Loucy (cell line): ENCODE measurements at regions not wholly inside any gene's neighbourhood (a gene's known extent, or its start where the extent isn't known, plus 50 kb on each side); places are given as distances from the start of the nearest gene placed in this dataset.

ENCODE experiments used
- H2AFZ ChIP-seq: fragments of 200-600 bp; sonication (generic); 2 replicates; pipeline ENCODE4 v1.6.0; 2016; ENCODE audit warnings: antibody characterized with exemption, mild to moderate bottlenecking, low read length, moderate library complexity
- H3F3A ChIP-seq: fragments of 200-600 bp; 2 replicates; pipeline ENCODE4 v1.6.0; 2016; ENCODE audit warnings: antibody characterized with exemption, low read depth, mild to moderate bottlenecking
- H3K27me3 ChIP-seq: fragments of 200-600 bp; sonication (generic); 2 replicates; pipeline ENCODE4 v1.6.1; 2014; ENCODE audit warnings: low read length, mild to moderate bottlenecking; ENCODE audit not compliant: insufficient read depth, poor library complexity, severe bottlenecking
- H3K36me3 ChIP-seq: fragments of 200-600 bp; sonication (generic); 2 replicates; pipeline ENCODE4 v1.6.1; 2016; ENCODE audit warnings: low read length; ENCODE audit not compliant: insufficient read depth
- H3K4me1 ChIP-seq: fragments of 200-600 bp; sonication (generic); 2 replicates; pipeline ENCODE4 v1.5.1; 2014; ENCODE audit warnings: low read length, mild to moderate bottlenecking; ENCODE audit not compliant: insufficient read depth, poor library complexity, severe bottlenecking
- H3K4me2 ChIP-seq: fragments of 200-600 bp; sonication (generic); 2 replicates; pipeline ENCODE4 v1.6.0; 2014; ENCODE audit warnings: antibody characterized with exemption, low read length, low read depth, mild to moderate bottlenecking; ENCODE audit not compliant: poor library complexity, severe bottlenecking
- H3K4me3 ChIP-seq: fragments of 200-600 bp; sonication (generic); 2 replicates; pipeline ENCODE4 v1.5.1; 2014; ENCODE audit warnings: low read length, mild to moderate bottlenecking, mixed read lengths; ENCODE audit not compliant: poor library complexity, severe bottlenecking
- H3K79me2 ChIP-seq: fragments of 200-600 bp; sonication (generic); 2 replicates; pipeline ENCODE4 v1.6.1; 2014; ENCODE audit warnings: low read length; ENCODE audit not compliant: insufficient read depth
- H3K9ac ChIP-seq: fragments of 200-600 bp; sonication (generic); 2 replicates; pipeline ENCODE4 v1.6.0; 2014; ENCODE audit warnings: mild to moderate bottlenecking, low read depth, low read length, moderate library complexity; ENCODE audit not compliant: poor library complexity, severe bottlenecking
- H3K9me2 ChIP-seq: fragments of 200-600 bp; sonication (generic); replicated peaks from 2 replicates; pipeline ENCODE4 v1.6.1; 2016; ENCODE audit warnings: low read depth, low read length, mixed read lengths
- H3K9me3 ChIP-seq: fragments of 200-600 bp; sonication (generic); 2 replicates; pipeline ENCODE4 v1.6.1; 2014; ENCODE audit warnings: mild to moderate bottlenecking, antibody characterized with exemption, low read length, low read depth; ENCODE audit not compliant: insufficient read depth
- H4K20me1 ChIP-seq: fragments of 200-600 bp; sonication (generic); 2 replicates; pipeline ENCODE4 v1.6.0; 2014; ENCODE audit warnings: antibody characterized with exemption, low read length, mild to moderate bottlenecking; ENCODE audit not compliant: insufficient read depth, poor library complexity, severe bottlenecking
- CTCF ChIP-seq: fragments of 200-600 bp; sonication (generic); conservative IDR thresholded peaks from 2 replicates; pipeline ENCODE4 v1.5.1; 2014; ENCODE audit warnings: mild to moderate bottlenecking, antibody characterized with exemption, low read length
- EZH2phosphoT487 ChIP-seq: fragments of 200-600 bp; IDR thresholded peaks from 2 replicates; pipeline ENCODE4 v1.6.1; 2018; ENCODE audit warnings: antibody characterized with exemption, mild to moderate bottlenecking, moderate library complexity, borderline replicate concordance

DNA sequence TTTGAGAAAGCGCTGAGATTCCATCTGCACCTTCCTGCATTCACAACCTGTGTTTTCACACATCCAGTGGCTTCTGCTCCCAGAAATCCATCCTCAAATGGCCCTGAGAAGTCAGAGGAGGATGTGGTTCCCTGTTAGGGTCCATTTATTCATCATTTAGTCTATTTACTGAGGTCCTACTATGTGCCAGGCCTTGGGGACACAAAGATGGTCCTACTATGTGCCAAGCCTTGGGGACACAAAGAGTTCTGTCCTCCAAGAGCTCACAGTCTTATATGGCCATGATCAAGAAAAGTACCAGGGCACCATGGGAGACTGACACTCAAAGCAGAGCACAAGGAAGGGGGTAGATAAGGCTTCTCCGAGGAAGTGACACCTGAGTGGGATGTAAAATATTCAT is 147.1 kb upstream of the ATP1B1 start:
- no peaks in the 10 kb centered on the region for H3K36me3 ChIP-seq
- H3K4me2 ChIP-seq = no peak overlapping the region
- H2AFZ ChIP-seq = no peak overlapping the region
- no peaks in the 10 kb centered on the region for H3K27me3 ChIP-seq
- H3K79me2 ChIP-seq = no peaks in the 10 kb centered on the region
- no peaks in the 10 kb centered on the region for H3K4me1 ChIP-seq
- H3K4me3 ChIP-seq = no peak overlapping the region
- no peaks in the 10 kb centered on the region for H3F3A ChIP-seq
- no peaks in the 10 kb centered on the region for H3K9me3 ChIP-seq
- TF ChIP-seq EZH2phosphoT487 = no peak
- TF ChIP-seq CTCF = no peak
- no peak overlapping the region for H3K9ac ChIP-seq
- no peaks in the 10 kb centered on the region for H4K20me1 ChIP-seq
- no peaks in the 10 kb centered on the region for H3K9me2 ChIP-seq

GRCh38 chr1:168960114-168960513 is 146.4 kb upstream of the ATP1B1 start:
- Histone ChIP-seq H3K4me2 (no peak overlapping the region), H3F3A (no peaks in the 10 kb centered on the region), H3K36me3 (no peaks in the 10 kb centered on the region), H3K9ac (no peak overlapping the region), H3K4me1 (no peaks in the 10 kb centered on the region), H3K4me3 (no peak overlapping the region), H3K27me3 (no peaks in the 10 kb centered on the region), H4K20me1 (no peaks in the 10 kb centered on the region), H3K79me2 (no peaks in the 10 kb centered on the region), H3K9me2 (no peaks in the 10 kb centered on the region), H3K9me3 (no peaks in the 10 kb centered on the region), H2AFZ (no peak overlapping the region)
- TF ChIP-seq CTCF (no peak), EZH2phosphoT487 (no peak)

DNA sequence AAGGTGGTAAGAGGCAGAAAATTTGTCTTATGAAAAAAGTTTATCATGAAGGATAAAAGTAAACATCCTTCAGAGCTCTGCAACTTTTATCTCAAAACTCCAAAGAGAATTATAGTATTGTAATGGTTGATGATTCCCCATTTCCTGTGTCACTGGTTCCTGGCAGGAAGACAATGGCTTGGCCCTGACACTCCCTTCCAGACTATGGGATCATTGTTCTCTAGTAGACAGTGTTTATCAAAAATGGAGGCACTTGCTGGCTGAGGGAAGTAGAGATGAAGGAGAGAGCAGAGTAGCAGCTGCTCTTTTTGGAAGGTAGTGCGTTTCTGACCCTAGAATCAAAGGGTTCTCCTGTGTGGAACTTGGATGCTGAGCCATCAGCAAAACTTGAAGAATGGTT is 145.9 kb upstream of the ATP1B1 start:
- no peaks in the 10 kb centered on the region for H3K79me2 ChIP-seq
- no peak overlapping the region for H3K4me2 ChIP-seq
- no peak overlapping the region for H2AFZ ChIP-seq
- H4K20me1 ChIP-seq = no peaks in the 10 kb centered on the region
- no peaks in the 10 kb centered on the region for H3K27me3 ChIP-seq
- no peak overlapping the region for H3K4me3 ChIP-seq
- no peaks in the 10 kb centered on the region for H3K9me3 ChIP-seq
- TF ChIP-seq EZH2phosphoT487 (no peak), CTCF (no peak)
- no peaks in the 10 kb centered on the region for H3F3A ChIP-seq
- no peak overlapping the region for H3K9ac ChIP-seq
- H3K4me1 ChIP-seq = no peaks in the 10 kb centered on the region
- H3K9me2 ChIP-seq = no peaks in the 10 kb centered on the region
- H3K36me3 ChIP-seq = no peaks in the 10 kb centered on the region
